Nephron (organoid): ENCODE measurements at regions not wholly inside any gene's neighbourhood (a gene's known extent, or its start where the extent isn't known, plus 50 kb on each side); places are given as distances from the start of the nearest gene placed in this dataset.

Experiments
- H3K27ac Mint-ChIP-seq, 3 experiments: 2 replicates each; pipeline ENCODE4 v1.8.0; 2020; ENCODE audit warnings: mixed read lengths in 3 of 3, mild to moderate bottlenecking in 2 of 3, moderate library complexity in 1 of 3
- H3K27me3 Mint-ChIP-seq: 2 replicates; pipeline ENCODE4 v1.8.0; 2021; ENCODE audit warnings: low read depth, mild to moderate bottlenecking, moderate library complexity, mixed read lengths
- H3K36me3 Mint-ChIP-seq: 2 replicates; pipeline ENCODE4 v1.8.0; 2020; ENCODE audit warnings: low read depth, mixed read lengths
- H3K4me1 Mint-ChIP-seq: 2 replicates; pipeline ENCODE4 v1.8.0; 2020; ENCODE audit warnings: mixed read lengths
- H3K4me3 Mint-ChIP-seq, 3 experiments: 2 replicates each; pipeline ENCODE4 v1.8.0; 2020; ENCODE audit warnings: mild to moderate bottlenecking in 3 of 3, mixed read lengths in 3 of 3, moderate library complexity in 2 of 3
- H3K9me3 Mint-ChIP-seq: 2 replicates; pipeline ENCODE4 v1.8.0; 2020; ENCODE audit warnings: mixed read lengths
- CTCF ChIP-seq, 3 experiments: fragments of 200-600 bp; sonication (generic); IDR thresholded peaks; one replicate each; pipeline ENCODE4 v1.5.0; 2021; ENCODE audit warnings: antibody characterized with exemption in 3 of 3; ENCODE audit not compliant: unreplicated experiment in 3 of 3

DNA sequence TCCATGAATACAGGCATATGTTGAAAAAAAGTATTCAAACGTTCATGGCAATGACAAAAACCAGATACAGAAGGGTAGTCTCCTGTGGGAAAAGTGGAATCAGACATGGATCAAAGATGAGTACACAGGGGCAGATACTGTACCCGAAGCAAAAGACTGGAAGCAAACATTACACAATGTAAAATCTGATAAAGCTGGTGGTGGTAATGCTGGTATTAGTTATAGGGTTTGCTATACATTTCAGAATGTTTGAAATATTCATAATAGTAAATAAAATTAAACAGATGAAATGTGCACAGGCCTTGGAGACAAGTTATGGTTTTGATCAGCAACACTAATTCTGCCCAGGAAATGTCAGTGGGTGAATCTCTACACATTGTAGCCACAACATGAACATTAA, 607.6 kb downstream of the SOX6 start:
- no peaks in the 10 kb centered on the region for H3K36me3 Mint-ChIP-seq
- no peak for TF ChIP-seq CTCF (IDR thresholded peaks at IDR 0.05; ENCODE audit: unreplicated experiment in 3 of 3)
- H3K4me3 Mint-ChIP-seq = no peak overlapping the region
- H3K27me3 Mint-ChIP-seq = peaks cover 5% of the 10 kb centered on the region
- no peak overlapping the region for H3K27ac Mint-ChIP-seq
- no peaks in the 10 kb centered on the region for H3K4me1 Mint-ChIP-seq
- H3K9me3 Mint-ChIP-seq = peaks cover 4% of the 10 kb centered on the region

DNA sequence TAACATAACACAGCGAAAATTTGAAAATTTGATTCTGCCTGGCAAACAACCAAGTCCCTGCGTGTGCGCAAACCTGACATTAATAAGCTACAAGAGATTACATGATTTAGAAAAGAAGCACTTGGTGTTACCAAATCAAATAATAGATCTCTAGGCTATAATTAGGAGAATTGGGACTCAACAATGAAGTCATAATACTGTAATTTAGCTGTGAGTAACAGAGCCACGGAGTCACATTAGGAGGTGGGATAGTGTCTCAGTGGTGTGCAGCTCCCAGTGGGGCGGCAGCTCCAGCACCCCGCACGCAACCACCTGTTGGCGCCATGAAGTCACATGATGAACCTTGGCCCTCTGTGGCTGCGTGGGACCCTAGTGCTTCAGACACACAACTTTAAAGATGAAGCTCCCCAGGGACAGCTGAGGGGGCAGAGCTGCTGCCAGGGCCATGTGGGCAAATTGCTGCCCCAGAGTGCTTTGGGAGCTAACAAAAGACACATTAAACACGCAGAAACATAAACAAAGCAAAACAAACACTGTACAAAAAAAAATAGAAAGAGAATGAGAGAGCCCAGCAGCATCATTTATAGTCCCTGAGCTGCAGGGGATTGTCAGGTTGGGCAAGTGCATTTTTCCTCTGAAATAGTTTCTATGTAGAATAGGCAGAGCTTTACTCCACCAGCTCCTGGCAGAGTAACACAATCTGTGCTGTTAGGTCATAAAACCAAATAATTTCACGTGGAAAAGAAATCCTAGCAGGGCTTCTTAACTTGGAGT, 605.6 kb downstream of the SOX6 start:
- no peak for TF ChIP-seq CTCF (IDR thresholded peaks at IDR 0.05; ENCODE audit: unreplicated experiment in 3 of 3)
- Mint-ChIP-seq H3K36me3 (no peaks in the 10 kb centered on the region), H3K4me3 (no peak overlapping the region), H3K9me3 (peaks cover 17% of the 10 kb centered on the region), H3K27ac (no peak overlapping the region), H3K4me1 (no peaks in the 10 kb centered on the region), H3K27me3 (peaks cover 5% of the 10 kb centered on the region)

DNA sequence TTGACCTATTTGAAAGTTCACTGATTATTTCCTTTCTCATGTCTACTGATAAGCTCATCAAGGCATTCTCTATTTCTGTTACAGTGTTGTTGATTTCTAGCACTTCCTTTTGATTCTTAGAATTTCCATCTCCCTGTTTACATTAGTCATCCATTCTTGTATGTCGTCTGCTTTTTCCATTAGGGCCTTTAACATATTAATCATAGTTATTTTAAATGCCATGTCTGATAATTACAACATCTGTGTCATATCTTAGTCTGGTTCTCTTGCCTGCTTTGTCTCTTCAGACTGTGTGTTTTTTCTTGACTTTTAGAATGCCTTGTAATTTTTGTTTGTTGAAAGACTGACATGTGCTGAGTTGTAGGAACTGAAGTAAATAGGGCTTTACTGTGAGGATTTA, 602.1 kb downstream of the SOX6 start:
- H3K27me3 Mint-ChIP-seq = peaks cover 5% of the 10 kb centered on the region
- no peak overlapping the region for H3K4me3 Mint-ChIP-seq
- H3K9me3 Mint-ChIP-seq = peaks cover 17% of the 10 kb centered on the region
- no peak overlapping the region for H3K27ac Mint-ChIP-seq
- no peak for TF ChIP-seq CTCF (IDR thresholded peaks at IDR 0.05; ENCODE audit: unreplicated experiment in 3 of 3)
- H3K36me3 Mint-ChIP-seq = no peaks in the 10 kb centered on the region
- no peaks in the 10 kb centered on the region for H3K4me1 Mint-ChIP-seq

- Mint-ChIP-seq H3K27me3 (peaks cover 3% of the 10 kb centered on the region), H3K36me3 (no peaks in the 10 kb centered on the region), H3K27ac (no peak overlapping the region), H3K4me1 (no peaks in the 10 kb centered on the region), H3K4me3 (no peak overlapping the region), H3K9me3 (peaks cover 17% of the 10 kb centered on the region)
- TF ChIP-seq CTCF (IDR thresholded peaks at IDR 0.05; ENCODE audit: unreplicated experiment in 3 of 3) = no peak
Observed at GRCh38 chr11:15757048-15757698, 599.2 kb downstream of the SOX6 start.

- no peak overlapping the region for H3K4me3 Mint-ChIP-seq
- no peaks in the 10 kb centered on the region for H3K36me3 Mint-ChIP-seq
- no peak for TF ChIP-seq CTCF (IDR thresholded peaks at IDR 0.05; ENCODE audit: unreplicated experiment in 3 of 3)
- H3K4me1 Mint-ChIP-seq = no peaks in the 10 kb centered on the region
- no peak overlapping the region for H3K27ac Mint-ChIP-seq
- H3K9me3 Mint-ChIP-seq = peaks cover 17% of the 10 kb centered on the region
- peaks cover 3% of the 10 kb centered on the region for H3K27me3 Mint-ChIP-seq
Observed at GRCh38 chr11:15758857-15759465, 597.4 kb downstream of the SOX6 start.
